GM19099 (cell line): ENCODE measurements at regions not wholly inside any gene's neighbourhood (a gene's known extent, or its start where the extent isn't known, plus 50 kb on each side); places are given as distances from the start of the nearest gene placed in this dataset.

ENCODE experiments used
- POLR2A ChIP-seq: IDR thresholded peaks from 3 replicates; pipeline ENCODE4 v1.6.1; 2011; ENCODE audit warnings: low read depth; ENCODE audit not compliant: insufficient read length; ENCODE audit errors: extremely low read depth

DNA sequence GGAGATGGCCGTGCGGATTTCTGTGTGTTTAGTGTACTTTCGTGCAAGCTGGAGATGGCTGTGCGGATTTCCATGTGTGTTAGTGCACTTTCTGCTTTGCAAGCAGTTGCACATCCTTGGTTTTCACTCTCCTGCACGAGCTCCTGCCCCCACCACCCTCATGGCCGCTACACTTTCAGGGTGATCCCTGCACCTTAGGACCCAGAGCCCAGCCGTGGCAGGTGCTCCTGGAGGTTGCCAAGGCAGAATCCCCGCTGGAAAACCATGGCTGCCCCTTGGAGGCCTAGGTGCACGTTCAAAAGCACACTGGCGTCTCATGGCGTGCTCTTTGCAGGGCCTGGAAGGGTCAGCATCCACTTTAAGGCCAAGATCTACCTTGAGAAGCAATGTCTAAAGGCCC, 311.0 kb upstream of the TNRC6C start:
- no peak for TF ChIP-seq POLR2A

DNA sequence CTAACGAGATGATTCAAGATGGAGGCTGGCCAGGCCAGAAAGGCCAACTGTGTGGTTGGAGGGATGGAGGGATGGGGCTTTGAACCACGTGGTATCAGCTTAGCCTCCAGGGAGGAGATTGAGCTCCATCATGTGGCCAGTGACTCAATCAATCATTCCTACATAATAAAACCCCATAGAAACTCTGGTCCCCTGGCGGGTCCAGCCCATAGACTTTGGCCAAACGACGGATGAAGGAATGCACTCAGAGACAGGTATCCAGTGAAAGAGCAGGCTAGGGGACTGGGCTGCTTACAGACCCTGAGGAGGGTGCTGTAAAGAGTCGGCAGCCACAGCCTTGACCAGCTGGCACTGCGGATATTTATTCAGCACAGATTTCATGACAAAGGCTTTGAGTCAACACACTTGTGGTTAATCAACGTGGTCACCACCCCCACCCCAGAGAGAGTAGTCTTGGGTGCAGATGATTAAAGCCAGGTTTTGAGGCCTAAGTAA, 308.7 kb upstream of the TNRC6C start:
- no peak for TF ChIP-seq POLR2A

DNA sequence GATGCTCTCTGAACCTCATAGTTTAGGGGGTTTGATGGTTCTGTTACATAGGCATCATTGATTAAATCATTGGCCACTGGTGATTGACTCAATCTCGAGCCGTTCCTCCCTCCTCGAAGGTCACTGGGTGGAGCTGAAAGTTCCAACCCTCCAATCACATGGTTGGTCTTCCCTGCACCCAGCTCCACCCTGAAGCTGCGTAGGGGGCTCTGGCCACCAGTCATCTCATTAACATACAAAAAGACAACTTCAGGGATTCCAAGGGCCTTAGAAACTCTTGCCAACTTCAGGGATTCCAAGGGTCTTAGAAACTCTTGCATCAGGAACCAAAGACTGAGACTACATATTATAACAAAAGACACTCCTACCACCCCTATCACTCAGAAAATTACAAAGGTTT, 306.5 kb upstream of the TNRC6C start:
- TF ChIP-seq POLR2A, result no peak

DNA sequence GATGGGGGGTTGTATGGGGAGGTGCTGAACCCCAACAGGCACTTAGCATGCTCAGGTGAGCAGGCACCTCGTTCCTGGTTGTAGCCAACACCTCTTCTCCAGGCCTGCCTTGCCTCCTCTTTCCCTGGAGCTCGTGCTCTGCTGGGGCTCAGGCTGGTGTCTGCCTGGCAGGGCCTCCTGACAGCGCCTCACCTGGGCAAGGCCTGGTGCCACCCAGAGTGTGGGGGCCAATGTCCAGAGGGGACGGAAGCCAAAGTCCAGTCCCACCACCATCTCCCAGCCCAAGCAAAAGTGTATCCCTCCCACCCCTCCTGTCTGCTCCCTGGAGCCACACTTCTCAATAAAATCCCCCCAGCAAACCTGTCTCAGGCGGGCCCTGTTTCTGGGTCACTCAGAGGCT, 304.2 kb upstream of the TNRC6C start:
- TF ChIP-seq POLR2A, result no peak

DNA sequence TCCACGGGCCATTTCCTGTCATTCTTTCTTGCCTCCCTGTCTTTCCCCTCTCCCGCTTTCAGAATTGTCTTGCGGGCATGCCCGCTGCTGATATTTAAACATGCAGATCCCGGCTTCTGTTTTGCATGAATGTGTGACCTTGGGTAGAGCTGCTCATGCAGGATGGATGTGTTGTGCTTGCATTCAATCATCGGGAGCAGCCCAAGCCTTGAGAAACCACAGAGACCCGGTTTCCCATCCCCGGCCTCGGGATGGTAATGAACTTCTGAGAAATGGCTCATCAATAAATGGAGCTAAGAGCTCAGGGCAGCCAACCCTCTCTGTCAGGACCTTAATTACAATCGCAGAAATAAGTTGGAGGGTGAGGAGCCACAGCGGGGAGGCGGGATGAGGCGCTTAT, 303.7 kb upstream of the TNRC6C start:
- TF ChIP-seq POLR2A, result no peak

DNA sequence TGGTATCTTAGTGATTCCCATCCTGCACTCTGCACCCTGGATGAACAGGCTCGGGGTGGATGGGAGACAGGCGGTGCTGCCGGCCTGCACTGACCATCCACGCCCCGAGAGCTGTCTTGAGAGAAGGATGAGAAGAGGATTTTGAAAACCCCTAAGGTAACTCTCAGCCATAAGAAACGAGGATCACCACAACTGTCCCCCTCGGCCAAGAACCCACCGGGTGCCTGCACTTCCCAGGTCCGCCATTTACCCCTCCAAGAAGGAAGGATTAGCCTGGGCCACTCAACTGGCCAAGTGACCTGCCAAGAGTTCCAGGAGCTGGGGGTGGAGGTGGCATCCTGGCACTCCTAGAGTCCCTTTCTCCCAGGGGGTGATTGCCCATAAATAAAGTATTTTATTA, 302.4 kb upstream of the TNRC6C start:
- no peak for TF ChIP-seq POLR2A

DNA sequence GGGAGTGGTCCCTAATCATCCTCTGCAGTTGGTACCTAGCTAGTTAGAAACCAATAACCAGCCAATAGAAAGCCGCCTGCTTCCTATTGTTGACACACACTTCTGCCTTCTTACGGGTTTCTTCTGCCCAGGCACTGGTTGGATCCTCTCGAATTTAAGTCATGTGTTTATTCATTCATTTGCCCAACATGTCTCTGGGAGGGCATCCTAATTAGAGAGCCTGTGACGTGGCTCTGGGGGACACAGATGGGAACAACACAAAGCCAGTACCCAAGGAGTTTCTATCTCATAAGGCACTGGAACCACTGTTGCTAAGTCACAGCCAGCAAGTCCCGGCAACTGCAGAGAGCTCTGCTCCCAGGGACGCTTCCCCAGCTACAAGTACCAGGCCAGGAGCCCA, 300.7 kb upstream of the TNRC6C start:
- no peak for TF ChIP-seq POLR2A

DNA sequence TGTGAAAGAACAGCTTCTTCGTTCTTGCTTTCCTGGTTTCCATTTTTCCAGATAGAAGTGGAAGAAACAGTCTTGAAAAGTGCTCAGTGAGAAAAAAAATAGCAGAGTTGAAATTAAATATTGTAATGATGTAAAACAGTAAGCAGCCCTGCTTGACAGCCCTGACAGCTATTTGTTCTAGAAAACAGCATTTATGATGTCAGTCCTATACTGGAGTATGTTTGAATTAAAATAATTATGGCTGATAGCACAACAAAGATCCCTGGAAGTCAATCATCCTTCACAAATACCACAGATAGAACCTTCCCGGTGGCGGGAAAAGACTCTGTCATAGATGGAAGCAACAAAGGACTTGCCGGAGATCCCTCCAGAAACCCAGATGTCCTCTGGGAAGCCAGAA, 298.0 kb upstream of the TNRC6C start:
- no peak for TF ChIP-seq POLR2A

DNA sequence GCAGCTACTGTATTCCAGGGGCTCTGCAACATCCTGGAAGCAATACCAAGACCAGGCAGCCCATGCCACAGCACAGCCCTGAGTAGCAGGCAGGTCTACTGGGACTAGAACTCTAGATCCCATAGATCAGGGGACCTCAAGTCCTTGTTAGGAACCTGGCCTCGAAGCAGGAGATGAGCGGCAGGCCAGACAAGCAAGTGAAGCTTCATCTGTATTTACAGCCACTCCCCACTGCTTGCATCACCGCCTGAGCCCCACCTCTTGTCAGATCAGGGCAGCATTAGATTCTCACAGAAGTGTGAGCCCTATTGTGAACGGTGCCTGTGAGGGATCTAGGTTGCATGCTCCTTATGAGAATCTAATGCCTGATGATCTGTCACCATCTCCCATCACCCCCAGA, 295.7 kb upstream of the TNRC6C start:
- TF ChIP-seq POLR2A, result no peak

DNA sequence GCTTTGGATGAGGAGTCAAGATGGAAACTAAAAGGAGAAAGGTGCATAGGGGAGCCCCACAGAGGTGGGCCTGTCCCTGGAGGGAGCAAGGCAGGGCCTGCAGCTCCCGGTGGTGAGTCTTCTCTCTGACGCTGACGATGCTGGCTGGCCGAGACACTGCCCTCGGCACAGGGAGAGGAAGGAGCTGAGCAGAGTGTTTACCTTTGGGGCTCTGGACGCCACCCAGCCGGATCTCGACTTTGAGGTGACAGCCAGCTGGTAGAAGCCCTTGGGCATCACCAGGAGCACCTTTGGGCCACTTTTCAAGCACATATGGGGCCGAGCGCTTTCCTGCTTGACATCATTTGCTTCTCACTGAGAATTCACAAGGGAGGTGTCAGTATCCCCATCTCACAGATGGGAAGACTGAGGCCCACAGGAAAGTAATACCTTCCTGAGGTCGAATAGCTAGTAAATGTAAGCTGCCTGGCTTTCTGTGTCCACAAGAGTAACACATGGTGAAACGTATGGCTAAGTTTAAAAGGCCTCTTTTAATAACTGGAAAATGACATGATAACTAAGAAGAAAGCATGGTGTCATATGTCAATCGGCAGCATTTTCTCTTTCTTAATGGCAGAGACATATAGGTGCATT, 294.3 kb upstream of the TNRC6C start:
- no peak for TF ChIP-seq POLR2A

DNA sequence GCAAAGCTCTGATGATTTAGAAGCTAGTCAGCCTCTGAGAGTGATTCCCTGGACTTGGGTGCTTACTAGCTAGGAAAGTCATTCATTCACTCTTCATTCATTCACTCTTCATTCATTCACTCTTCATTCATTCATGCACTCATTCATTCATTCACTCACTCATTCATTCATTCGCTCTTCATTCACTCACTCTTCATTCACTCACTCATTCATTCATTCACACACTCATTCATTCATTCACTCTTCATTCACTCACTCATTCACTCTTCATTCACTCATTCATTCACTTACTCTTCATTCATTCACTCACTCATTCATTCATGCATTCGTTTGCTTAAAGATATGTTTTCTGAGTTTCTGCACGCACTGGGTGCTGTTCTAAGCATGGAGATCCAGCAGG, 292.7 kb upstream of the TNRC6C start:
- TF ChIP-seq POLR2A, result no peak

DNA sequence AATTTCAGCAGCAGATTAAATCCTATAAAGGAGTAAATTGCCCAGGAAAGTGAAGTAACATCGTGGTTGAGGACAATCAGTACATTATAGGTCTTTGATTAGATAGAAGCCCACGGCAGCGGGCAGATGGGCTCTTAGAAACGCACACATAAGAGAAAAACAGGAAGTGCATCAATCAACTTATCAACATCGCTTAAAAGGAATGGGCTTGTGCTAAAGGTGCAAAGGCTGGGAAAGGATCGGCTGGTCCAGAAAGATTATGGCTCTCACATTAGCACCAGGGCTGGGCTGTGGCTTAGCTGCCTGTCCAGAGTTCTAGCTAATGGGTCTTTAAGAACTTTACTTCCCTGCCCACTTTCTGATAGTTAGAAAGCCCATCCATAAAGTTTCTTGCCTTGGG, 292.0 kb upstream of the TNRC6C start:
- TF ChIP-seq POLR2A, result no peak

DNA sequence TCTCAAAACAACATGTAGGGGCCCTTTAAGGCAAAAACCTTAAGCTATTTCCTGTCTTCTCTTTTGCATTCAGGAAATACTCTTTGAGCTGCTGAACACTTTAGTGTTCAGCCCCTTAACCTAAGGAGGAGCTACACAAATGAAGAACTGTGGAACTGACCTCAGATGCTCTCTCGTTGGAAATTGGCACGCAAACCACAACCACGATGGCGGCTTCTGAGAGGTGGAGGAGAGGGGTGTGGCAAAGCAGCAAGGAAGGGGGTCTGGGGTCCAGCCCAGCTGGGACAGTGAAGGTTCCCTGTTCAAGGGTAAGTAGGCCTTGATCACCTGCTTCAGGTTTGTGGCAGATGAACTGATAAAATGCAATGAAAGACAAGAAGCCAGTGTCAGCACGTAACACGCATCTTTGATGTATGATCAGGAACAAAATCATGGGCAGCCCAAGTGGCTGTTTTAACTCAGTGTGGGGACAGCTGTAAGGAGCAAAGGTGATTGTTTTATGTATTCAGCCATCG, 291.6 kb upstream of the TNRC6C start:
- TF ChIP-seq POLR2A, result no peak

DNA sequence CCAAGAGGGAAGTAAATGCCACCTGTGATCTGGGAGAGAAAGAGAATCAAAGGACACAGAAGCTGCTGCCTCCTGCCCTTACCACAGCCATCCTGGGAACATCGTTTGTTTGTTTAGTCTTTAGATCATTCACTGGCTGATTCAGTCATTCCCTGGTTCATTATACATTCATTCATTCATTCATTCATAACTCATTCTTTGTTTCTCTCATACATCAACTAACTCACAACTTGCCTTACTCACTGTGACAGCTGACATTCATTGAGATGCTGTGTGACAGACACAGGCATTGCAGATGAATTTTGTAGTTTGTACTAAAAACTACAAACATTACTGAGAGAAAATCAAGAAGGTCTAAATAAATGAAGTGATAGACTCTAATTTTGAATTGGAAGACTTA, 291.0 kb upstream of the TNRC6C start:
- TF ChIP-seq POLR2A, result no peak

DNA sequence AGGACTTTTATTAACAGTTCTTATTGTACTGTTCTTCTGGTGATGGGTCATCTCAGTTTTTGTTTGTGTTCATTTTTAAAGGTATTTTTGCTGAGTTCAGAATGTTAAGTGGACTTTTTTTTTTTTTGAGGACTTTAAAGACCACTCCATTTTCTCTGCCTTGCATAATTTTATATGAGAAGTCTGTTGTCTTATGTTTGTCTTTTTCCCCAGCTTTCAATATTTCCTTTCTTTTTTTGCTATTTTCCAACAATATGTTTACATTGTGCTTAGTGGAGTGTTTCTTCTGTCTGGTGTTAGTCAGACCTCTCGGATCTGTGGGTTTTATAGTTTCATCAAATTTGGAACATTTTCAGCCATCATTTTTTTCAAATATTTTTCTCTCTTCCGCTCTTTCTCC, 290.0 kb upstream of the TNRC6C start:
- no peak for TF ChIP-seq POLR2A

DNA sequence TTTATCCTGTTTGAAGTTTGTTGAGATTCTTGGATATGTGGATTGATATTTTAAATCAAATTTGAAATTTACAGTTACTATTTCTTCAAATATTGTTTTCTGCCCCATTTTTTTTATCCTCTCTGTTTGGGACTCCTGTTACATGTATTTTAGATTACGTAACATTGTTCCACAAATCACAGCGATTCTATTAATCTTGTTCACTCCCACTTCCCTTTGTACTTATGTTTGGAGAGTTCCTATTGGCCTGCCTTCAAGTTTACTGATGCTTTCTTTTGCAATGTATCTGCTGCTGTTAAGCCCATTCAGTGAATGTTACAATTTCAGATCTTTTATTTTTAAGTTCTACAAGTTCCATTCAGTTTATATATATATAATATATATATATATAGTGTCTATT, 288.3 kb upstream of the TNRC6C start:
- TF ChIP-seq POLR2A, result no peak

DNA sequence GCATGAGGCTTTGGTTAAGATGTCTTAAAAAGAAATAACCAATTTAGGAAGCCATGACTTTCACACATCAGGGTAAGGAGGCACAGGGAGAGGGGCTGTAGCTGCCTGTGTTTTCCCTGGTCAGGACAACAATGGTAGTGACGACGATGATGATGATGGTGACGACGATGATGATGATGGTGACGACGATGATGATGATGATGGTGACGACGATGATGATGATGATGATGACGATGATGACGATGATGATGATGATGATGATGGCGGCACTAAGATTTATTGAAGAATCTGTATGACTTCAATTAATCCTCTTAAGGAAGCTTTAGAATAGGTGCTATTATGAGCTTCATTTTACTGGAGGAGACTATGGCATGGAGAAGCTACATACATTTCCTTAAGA, 284.1 kb upstream of the TNRC6C start:
- no peak for TF ChIP-seq POLR2A

DNA sequence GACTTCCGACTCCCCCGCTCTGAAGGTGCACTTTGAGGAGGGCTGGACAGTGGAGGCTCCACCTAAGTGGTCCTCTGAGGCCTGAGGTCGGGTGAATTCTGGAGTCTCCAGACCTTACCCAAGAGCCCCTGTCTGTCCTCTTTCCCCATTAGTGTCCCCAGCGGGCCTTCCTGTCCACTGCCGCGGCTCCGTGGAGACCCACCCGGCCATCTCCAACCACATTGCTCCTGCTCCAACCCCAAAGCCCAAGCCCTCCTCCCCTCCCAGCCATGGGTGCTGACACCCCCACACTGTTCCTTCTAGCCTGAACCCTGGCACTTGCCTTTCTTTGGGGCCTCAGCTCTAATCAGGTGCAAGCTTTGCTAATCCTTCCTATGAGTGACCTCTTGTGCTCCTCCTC, 283.1 kb upstream of the TNRC6C start:
- TF ChIP-seq POLR2A, result no peak

DNA sequence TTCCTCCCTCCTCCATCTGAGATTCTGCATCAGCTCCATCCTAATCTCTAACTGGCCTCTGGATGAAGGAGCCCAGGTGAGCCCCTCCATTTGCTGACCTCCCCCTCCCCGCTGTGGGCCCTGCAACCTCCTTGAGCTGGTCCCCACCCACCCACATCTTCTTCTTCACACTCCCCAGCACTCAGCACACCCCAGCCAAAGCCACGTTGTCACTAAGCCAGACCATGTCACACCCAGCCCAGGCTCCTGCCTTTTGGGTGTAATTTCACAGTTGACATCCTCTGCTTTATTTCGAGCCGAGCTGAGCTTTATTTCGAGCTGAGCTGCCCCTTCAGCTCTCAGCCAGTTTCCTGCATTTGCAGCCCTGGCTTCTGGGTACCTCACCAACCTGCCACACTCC, 282.7 kb upstream of the TNRC6C start:
- no peak for TF ChIP-seq POLR2A
